H1 (cell line): ENCODE measurements at regions not wholly inside any gene's neighbourhood (a gene's known extent, or its start where the extent isn't known, plus 50 kb on each side); places are given as distances from the start of the nearest gene placed in this dataset.

Experiments
- CHD2 ChIP-seq: IDR thresholded peaks from 2 replicates; pipeline ENCODE4 v1.6.1; 2012; ENCODE audit warnings: low read length, improper control_type of control experiment
- CREB1 ChIP-seq: IDR thresholded peaks from 2 replicates; pipeline ENCODE4 v1.6.1; 2012; ENCODE audit warnings: inconsistent platforms
- JUND ChIP-seq: IDR thresholded peaks from 2 replicates; pipeline ENCODE4 v1.6.1; 2011; ENCODE audit warnings: mild to moderate bottlenecking, improper control_type of control experiment, low read length
- POLR2A ChIP-seq, 2 experiments: IDR thresholded peaks; 1 replicate in 1 of 2; 2 replicates in 1 of 2; pipeline ENCODE4 v1.6.1; 2011; ENCODE audit warnings: low read depth in 2 of 2, low read length in 2 of 2, mild to moderate bottlenecking in 2 of 2; ENCODE audit errors: control extremely low read depth in 1 of 2
- POLR2AphosphoS5 ChIP-seq: IDR thresholded peaks from 2 replicates; pipeline ENCODE4 v1.6.1; 2011; ENCODE audit warnings: low read depth, low read length
- RBBP5 ChIP-seq: IDR thresholded peaks from 2 replicates; pipeline ENCODE4 v1.7.1; 2012; ENCODE audit warnings: low read depth, mild to moderate bottlenecking, inconsistent platforms, low read length, moderate library complexity, borderline replicate concordance
- SAP30 ChIP-seq: fragments of 300-600 bp; sonication (generic); IDR thresholded peaks from 2 replicates; pipeline ENCODE4 v1.7.1; 2012; ENCODE audit warnings: low read length, moderate library complexity, mild to moderate bottlenecking, inconsistent platforms; ENCODE audit not compliant: insufficient read depth, insufficient replicate concordance
- YY1 ChIP-seq: IDR thresholded peaks from 2 replicates; pipeline ENCODE4 v1.6.1; 2011; ENCODE audit warnings: low read depth, mild to moderate bottlenecking, low read length

DNA sequence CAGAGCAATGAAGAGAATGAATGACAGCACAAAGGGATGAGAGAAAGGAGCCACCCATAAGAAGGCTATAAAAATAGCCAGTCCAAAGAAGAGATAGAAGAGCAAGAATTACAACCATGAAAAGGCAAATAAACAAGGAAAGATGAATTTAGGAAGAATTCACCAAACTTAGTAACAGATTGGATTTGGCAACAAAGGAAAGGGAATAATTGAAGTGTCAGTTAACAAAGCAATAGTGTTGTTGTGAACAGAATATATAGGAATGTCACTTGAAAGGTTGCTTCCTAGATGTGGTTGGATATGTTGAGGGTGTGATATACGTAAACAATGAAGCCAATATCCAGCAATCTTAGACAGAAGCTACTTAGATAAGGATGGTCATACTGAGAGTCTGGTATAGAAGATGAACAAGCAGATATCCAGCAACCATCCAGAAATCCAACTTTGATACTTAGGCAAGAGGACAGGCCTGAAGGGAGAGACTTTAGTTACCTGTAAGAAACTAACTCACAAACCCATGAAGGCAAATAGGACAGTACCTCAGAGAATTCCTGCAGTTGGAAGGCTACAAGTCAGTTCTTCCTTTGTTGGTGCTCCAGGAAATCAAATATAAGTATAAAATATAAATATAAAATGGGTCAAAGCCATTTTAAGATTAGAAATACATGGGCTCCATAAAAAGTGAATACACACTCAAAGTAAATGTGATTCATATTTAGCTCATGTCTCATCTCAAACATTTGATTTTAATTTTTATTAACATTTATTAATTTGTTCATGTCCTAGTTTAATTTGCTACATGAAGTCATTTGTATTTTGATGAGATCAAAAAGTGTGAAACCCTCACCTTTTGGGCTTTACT is 106.5 kb downstream of the HFE start (continued):
- TF ChIP-seq POLR2A (IDR thresholded peaks at IDR 0.05; ENCODE audit: control extremely low read depth in 1 of 2, low read depth in 2 of 2, low read length in 2 of 2) (peak in 1 of 2 experiments; percentile 14; a peak in 2 of 3 replicates), RBBP5 (no peak), POLR2AphosphoS5 (0 out of 2 replicates have a peak, but pooled peaks have one; percentile 26), JUND (no peak), YY1 (no peak), SAP30 (no peak), CREB1 (no peak), CHD2 (no peak)
